Renal pelvis (tissue), 1 donor: ENCODE measurements at regions not wholly inside any gene's neighbourhood (a gene's known extent, or its start where the extent isn't known, plus 50 kb on each side); places are given as distances from the start of the nearest gene placed in this dataset.

Source experiments
- DNase-seq: peaks from one replicate; pipeline ENCODE4 v3.0.0-alpha.2; 2013

DNA sequence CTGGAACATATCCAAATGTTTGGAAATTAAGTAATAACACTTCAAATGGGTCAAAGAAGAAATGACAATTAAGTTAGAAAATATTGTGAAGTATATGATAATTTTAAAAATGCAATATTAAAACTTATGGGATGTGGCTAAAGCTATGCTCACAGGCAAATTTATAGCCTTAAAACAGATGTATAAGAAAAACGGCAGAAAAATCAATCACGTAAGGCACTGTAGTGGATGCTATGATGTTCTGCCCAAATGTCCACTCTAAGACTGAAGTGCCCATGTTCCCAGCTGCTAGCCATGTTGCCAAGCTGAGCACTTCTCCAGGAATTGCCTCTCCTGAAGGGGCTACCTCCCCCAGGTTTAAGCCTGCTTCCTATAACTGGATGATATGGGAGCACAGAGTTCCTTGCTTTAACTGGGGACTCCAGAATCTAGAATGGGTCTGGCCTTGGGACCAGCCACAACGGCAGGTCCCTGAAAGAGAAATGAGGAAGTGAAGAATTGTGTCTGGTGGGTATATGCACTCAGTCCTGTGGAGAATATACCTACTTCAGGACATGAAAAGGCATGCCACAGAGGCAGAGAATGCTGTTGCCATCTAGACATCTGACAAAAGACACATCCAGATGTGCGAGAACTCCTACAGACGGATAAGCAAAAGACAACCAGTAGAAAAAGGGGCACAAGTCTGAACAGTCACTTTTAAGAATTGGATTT is 78.2 kb upstream of the RXRA start:
- DNase-seq: no peak

DNA sequence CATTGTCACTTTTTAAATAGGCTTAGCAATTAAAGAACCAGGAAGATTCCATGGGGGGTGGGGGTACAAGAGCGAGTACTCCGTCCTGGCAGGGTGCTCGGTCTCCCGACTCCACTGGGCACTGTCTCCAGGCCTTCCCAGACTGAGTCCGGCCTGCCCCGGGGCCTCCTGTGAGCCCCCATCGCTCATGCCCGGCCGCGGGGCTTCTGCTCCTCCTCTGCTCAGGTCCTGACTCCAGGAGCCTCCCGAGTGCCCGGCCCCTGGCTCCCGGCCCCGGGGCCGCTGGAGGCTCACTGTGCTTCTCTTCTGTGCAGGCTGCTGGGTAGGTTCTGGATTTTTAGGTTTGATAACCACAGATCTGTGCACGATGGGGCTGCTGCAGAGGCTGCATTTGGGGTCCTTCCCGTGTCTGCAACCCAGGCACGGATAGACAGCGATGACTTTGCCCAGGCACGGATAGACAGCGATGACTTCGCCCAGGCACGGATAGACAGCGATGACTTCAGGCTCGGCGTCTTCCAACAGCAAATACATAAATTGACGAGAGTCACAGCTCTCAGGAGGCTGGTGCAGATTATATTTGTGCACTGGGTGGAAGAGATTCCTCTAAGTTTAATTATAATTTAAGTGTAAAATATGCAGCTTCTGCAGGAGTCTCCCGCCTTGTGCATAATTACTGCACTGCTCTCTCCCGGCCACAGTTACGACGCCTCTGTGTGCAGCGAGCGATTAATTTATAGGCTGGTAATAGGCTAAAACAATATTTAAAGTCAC is 74.8 kb upstream of the RXRA start:
- no peak for DNase-seq

DNA sequence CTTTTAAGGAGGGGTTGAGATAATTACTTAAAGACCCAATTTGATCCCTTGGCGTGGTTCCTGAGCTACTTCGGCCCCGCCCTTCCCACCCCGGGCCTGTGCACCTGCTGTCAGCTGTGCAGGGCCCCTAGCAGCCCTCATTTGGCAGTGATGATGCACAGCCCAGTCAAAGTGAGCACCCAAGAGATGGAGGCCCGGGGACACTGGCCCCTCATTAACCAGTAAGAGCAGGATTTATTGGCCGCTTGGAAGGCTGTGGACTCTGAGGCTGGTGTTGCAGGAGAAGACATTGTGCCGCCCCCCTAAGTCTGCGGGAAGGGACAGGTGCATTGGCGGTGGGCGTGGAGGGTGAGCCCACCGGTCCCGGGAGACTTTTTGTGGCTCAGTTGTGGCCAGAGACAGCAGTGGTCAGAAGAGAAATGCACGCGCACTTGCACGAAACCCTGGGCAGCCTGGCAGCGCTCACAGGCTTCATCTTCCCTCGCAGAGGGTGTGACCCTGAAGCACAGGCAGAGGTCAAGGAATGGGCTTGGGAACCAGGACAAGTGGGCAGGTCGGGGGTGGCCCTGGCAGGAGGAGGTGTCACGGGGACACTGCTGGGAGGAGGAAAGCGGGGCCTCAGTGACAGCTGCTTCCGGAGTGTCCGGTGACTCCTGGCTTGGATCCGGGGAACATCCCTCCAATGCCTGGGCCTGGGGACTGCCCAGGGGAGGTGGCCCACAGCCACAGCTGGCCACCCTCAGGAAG is 74.0 kb upstream of the RXRA start:
- no peak for DNase-seq

DNA sequence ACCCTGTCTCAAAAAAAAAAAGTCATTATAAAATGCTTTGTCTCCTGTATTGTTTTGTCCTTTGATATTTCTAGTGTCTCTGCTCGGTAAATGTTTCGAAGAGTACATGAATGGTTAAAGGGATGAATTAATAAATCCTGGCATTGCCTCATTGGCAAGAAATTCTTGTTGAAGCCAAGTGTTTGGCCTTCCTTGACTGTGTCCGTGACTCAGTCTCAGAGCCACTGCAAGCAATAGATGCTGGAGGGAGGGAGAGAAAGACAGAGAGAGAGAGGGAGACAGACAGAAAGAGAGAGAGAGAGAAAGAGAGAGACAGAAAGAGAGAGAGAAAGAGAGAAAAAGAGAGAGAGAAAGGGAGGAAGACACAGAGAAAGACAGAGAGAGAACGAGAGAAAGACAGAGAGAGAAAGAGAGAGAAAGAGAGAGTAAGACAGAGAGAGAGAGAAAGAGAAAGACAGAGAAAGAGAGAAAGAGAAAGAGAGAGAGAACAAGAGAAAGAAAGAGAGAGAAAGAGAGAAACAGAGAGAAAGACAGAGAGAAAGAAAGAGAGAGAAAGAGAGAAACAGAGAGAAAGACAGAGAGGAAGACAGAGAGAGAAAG is 72.5 kb upstream of the RXRA start:
- DNase-seq: no peak

DNA sequence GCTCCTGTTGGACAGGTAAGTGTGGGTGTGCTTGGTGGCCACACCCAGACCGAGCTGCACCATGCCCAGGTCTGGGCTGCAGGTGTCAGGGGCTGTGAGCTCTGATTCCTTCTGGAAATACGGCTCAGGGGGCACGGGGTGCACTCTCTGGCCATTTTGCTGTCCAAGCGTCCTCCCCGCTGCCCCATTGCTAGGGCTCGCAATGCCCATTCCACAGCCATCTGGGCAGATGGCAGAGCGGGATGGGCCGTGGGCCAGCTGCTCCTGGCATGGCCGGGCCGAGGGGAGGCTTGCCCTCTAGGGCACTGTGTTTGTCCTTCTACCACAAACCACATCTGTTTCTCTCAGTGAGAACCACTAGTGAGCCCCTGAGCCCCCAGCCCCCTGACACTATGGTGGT is 67.9 kb upstream of the RXRA start:
- DNase-seq: no peak

DNA sequence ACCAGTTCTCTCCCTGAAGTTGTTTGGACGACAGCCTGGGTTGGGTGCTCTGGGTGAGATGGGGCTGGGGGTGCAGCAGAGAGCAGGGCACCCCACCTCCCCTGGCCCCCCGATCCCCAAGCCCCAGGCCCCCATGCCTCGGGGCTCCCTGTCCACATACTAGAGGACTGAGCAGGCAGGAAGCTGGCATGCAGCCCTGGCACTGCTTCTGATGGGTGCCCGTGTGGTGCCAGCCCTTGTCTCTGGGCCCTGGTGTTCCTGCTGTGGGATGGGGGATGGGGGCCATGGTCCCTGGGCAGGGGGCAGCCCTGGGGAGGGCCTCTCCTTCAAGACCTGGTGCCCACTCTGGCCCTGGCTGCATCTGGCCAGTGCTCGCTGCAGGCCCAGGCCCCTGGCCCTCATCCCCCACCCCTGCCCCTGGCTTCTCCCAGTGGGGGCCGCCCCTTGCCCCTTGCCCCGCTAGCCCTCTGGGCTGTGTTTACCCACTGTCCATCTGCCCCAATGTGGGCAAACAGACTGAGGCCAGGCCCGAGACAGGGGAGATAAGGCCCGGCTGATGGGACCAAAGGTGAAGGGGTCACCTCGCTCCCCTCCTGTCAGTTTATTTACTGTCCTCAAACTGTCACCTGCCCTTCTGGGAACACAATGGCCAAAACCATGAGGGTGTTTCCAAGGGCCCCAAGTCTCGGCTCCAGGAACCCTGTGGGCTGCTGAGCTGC is 67.3 kb upstream of the RXRA start:
- DNase-seq: no peak

DNA sequence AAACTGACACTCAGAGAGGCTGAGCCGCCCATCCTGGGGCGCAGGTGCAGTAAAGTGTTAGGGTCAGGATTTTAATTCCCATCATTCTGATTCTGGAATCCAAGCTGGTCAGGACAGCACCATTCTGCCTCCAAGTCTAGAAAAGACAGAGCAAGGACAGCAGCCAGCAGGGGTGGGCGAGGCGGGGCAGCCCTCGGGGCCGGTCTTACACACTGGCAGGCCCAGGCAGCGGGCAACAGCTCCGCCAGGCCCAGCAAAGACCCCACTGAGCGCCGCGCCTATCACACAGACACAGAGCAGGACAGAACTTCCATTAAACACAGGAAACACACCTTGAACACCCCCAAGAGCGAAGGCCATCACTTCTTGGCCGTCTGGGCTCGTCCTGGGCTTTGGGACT is 66.5 kb upstream of the RXRA start:
- DNase-seq: no peak

DNA sequence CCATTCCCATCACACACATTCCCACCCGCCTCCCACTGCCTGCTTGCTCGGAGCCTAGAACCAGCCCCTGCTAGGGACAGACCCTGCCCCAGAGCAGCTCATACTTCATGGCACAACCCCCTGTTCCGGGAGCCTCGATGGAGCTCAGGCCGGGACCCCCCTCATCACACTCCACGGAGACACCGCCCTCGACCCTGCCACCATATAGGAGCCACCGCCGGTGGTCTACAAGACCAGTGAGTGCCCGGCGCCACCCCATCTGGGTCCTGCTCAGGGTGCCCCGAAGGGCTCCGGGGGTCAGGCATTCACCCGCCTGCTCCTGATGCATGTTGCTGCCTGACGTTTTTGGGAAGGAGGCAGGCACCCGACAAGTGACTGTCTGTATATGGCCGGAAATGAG is 65.5 kb upstream of the RXRA start:
- no peak for DNase-seq

DNA sequence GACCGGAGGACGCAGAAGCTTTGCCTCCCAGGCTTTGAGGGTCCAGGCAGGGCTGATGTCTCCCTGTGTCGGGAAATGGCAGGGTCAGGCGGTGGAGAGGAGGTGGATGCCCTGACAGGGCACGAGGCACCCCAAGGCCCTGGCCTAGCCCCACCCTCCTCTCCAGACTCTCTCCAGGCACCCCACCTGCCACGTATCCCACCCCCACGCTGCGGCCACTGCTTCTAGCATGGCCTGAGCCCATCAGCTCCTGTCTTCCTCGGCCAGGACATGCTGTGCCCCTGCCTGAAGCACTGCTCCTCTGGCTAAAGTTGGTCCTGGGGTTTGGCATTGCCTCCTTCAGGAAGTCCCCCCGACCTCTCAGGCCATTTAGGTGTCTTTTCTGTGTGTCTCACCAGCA is 64.2 kb upstream of the RXRA start:
- no peak for DNase-seq

DNA sequence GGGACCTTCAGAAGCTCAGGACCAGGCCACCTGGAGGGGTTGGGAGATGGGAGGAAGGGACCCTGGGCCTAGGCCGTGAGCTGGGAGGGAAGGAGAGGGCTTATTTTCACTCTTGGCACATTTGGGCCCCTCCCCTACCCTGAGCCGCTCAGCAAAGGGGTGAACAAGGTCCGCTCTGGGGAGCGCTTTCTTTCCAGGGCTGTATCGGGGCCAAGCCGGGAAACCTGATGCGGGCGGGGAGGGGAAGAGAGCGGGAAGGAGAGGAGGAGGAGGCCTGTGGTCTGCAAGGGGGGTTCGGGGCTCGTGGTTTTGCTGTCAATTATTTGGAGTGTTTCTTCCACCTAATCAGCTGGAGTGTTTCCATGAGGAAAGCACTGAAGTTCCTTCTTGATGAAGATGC is 62.7 kb upstream of the RXRA start:
- DNase-seq: no peak

DNA sequence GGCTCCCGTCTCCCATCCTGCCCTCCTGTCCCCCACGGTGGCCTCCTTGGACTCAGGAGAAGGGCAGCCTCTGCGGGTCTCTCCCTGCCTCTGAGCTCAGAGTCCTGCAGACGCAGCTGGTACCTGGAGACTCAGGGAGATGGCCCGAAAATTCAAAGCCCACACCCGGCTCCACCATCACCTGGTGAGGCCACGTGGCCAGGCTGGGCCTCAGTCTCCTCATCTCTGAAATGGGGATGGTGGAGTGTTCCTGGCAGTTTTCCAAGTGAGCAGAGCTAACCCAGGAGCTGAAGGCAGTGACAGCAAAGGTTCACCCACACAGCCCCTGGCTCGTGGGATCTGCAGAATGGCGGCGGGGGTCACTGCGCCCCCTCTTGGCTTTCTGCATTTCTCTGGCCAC is 62.1 kb upstream of the RXRA start:
- no peak for DNase-seq

DNA sequence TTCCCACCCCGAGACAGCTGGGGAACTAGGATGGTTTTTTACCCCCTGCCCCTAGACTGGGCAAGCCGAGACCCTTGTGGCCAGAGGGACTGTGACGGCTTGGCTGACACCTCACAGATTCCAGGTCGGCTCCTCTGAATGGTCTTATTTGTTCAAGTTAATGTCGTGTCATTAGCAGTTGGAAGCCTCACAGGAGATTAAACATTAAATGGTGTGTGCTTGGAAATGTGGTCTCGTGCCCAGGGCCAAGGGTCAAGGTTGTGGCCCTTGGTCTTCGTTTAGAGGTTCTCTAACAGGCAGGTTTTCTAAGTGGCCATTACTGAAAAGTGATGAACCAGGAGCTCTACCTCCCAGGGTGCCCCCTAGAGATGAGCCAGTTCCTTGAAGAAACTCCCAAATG is 61.2 kb upstream of the RXRA start:
- no peak for DNase-seq

DNA sequence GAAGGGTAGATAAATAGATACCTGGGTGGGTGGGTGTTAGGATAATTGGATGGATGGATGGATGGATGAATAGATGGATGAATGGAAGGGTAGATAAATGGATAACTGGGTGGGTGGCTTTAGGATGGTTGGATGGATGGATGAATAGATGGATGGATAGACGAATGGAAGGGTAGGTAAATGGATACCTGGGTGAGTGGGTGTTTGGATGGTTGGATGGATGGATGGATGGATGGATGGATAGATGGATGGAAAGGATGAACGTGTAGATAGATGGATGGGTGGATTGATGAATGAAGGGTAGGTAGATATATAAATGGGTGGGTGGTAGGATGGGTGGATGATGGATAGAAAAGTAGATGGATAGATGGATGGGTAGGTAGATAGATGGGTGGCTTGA is 59.8 kb upstream of the RXRA start:
- DNase-seq: no peak

DNA sequence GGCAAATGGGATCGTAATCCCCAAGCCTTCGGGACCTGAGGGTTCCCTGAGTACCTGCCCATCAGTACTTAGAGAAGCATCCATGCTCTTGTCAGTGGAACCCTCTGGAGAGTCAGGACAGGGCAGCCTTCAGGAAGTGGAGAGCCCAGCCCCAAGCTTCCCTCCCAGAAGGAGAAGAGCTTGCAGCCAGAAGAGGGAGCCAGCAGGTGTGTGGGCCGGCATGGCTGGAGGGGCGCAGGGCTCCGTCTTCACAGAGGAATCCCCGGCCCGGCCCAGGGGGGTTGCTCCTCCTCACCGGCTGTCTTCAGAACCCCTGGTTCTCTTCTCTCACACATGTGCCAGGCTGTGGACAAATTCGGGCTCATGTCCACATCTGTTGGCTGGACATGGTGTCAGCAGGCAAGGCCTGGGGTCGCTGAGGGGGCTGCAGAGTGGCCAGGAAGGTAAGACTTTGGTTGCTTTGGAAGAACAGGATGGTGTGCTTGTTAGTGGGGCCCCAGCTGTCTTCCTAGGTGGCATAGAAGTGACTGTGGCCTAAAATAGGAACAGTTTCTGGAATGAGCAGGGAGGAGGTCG is 58.9 kb upstream of the RXRA start:
- no peak for DNase-seq

DNA sequence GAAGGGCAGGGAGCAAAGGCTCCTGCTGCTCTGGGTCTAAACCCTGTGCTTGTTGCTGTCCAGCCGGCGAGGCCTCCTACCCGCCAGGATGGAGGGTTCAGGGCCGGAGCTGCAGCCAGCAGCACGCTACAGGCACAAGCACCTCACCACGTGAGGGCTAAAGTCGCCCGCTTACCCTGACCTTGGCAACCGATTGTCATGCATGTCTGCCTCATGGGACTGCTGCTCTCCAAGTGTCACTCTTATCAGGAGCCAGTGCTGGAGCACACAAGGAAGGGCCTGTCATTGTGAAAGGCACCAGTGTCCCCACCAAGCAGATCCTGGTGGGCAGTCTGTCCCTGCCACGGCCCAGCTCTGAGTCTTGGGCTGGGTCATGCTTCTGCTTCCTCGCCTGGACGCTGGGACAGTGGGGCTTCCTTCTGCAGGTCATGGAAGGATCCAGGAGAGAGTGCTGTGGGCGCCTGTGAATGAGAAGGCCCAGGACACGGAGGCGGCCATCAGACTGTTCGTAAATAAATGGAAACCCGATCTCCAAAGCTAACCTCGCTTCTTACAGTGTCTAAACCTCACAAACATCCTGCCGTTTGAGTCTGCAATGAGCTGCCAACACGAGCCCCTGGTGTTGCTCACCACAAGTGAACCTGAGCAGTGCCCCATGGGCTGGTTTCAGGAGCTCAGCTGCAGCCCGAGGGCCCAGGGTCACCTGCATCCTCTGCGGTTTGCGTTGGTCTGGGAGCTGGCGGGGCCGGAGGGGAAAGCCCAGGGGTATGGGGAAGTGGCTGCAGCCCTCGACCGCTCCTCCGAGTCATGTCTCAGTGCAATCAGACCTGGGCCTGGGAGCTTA is 58.2 kb upstream of the RXRA start:
- DNase-seq: no peak

DNA sequence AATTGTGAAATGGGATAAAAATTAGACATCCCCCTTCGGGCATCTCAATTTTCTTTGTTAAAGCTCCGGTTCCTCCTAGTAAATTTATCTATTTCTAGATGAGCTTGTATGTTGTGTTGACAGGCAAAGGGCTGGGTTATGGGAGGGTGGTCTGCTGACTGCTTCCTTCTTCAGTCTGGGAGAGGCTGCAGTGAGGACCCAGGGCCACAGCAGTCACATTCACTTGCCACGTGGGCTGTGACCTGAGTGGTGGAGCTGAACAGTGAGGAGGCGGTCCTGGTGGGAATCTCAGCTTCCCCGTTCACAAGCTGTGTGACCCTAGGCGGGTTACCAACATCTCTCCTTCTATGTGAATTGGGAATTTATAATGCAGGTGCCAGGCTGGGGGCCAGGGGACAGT is 57.5 kb upstream of the RXRA start:
- no peak for DNase-seq

DNA sequence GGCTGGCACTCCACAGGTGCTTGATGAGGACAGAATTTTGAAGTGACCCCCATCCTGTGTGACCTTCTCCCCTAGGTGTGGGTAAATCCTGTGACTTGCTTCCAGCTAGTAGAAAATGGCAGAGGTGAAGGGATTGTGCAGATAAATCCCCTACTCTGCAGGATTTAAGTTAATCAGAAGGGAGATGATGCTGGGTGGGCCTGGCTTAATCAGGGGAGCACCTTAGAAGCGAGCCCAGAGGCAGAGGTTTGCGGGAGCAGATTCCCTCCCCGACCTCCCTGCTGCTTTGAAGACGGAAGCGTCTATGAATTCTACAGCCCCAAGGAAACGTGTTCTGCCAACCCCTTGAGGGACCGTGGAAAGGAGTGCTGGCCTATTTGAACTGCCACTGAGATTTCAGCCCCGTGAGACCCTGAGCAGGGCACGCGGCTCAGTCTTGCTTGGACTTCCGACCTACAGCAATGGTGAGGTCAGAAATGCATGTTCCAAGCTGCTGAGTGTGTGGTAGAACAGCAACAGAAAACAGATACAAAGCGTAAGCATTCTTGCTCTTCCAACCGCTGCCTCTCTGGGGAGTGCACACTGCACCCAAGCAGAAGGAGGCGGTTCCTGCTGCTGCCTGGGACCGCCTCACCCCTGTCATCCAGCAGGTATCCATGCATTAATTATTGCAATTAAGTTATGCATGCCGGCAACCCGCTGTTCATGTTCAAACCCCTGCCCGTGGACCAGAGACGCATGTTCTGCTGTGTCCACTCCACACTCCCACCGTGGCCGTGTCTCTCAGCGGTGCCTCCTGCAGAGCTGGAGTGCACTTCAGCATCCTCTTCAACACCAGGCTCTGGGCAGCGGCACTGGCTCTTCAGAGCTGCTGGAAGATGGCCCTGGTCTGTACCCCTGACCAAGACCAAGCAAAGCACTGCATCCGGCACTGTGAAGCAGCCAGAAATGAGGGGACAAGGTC is 54.6 kb upstream of the RXRA start:
- no peak for DNase-seq

DNA sequence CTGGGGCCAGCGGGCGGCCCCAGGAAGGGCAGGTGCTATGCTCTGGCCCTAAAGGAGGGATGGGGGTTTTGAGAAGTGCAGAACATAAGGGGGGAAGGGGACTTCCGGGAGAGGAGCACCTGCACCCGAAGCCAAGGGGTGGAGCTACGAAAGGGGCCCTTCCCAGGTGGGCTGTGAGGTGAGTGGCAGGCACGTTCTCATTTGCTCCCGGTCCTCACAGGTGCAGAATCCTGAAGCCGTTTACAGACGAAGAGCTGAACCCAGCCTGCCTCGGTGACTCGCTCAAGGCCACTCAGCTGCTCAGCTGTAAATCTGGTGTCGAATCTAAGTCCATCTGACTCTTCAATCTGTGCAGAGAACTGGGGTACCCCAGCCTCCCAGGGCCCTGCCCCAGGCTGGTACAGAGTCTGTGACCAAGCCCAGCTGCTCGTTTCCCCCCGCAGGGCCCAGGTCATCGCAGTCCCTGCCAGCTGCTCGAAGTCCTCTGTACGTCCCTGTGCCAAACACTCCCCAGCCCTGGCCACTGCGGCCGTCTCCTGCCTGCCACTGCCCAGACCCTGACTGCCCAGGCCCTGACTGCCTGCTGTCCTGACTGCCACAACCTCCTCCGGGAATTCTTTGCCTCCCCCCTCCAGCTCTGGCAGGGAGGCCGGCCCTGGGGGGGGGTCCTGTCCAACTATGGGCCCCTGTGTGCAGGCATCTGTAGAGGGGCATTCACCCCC is 53.8 kb upstream of the RXRA start:
- DNase-seq: no peak

DNA sequence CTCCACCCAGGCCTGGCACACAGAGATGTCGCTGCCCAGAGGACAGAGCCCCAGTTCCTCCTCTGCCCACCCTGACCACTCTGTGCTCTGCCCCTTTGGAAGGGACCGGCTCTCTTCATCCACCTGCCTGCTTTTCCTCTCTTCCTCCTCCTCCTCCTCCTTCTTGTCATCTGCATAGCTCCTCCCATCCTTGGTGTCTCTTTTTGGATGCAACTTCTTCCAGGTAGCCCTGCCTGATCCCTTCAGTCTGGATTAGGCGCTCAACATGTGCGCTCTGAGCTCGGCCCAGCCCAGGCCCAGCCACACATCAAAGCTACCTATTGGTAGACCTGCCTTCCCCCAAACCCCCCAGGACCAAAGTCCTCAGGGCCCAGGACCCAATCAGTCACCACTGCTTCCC is 52.6 kb upstream of the RXRA start:
- DNase-seq: no peak
